SK-N-SH treated with all-trans-retinoic acid at 6 μM for 48 hours (cell line): ENCODE measurements at regions not wholly inside any gene's neighbourhood (a gene's known extent, or its start where the extent isn't known, plus 50 kb on each side); places are given as distances from the start of the nearest gene placed in this dataset.

ENCODE experiments used
- ARNTL ChIP-seq: fragments of 450-650 bp; formaldehyde crosslinking; IDR thresholded peaks from 2 replicates; pipeline ENCODE4 v1.5.0; 2020; ENCODE audit warnings: low read depth, mild to moderate bottlenecking, moderate library complexity, borderline replicate concordance
- CREB5 ChIP-seq: fragments of 250-450 bp; sonication (Bioruptor Pico); IDR thresholded peaks from 2 replicates; pipeline ENCODE4 v1.5.1; 2020; ENCODE audit warnings: low read depth, mild to moderate bottlenecking, moderate library complexity
- ESRRG ChIP-seq: fragments of 250-450 bp; sonication (Bioruptor Pico); IDR thresholded peaks from 2 replicates; pipeline ENCODE4 v1.6.1; 2021; ENCODE audit warnings: mild to moderate bottlenecking
- OSR1 ChIP-seq: fragments of 250-450 bp; sonication (Bioruptor Pico); IDR thresholded peaks from 2 replicates; pipeline ENCODE4 v1.8.0; 2022; ENCODE audit warnings: moderate library complexity, mild to moderate bottlenecking, inconsistent platforms
- PATZ1 ChIP-seq: fragments of 250-450 bp; sonication (Bioruptor Pico); IDR thresholded peaks from 2 replicates; pipeline ENCODE4 v1.8.0; 2020; ENCODE audit warnings: mild to moderate bottlenecking, moderate library complexity, borderline replicate concordance
- POU6F1 ChIP-seq: fragments of 250-450 bp; sonication (Bioruptor Pico); IDR thresholded peaks from 2 replicates; pipeline ENCODE4 v1.8.0; 2021; ENCODE audit warnings: low read depth, mild to moderate bottlenecking, moderate library complexity, borderline replicate concordance
- RARB ChIP-seq: fragments of 250-450 bp; sonication (Bioruptor Pico); IDR thresholded peaks from 2 replicates; pipeline ENCODE4 v1.8.0; 2021; ENCODE audit warnings: mild to moderate bottlenecking, moderate library complexity
- TOX ChIP-seq: fragments of 250-450 bp; sonication (Bioruptor Pico); IDR thresholded peaks from 2 replicates; pipeline ENCODE4 v1.8.0; 2021; ENCODE audit warnings: mild to moderate bottlenecking, moderate library complexity, borderline replicate concordance
- ZNF70 ChIP-seq: fragments of 450-650 bp; formaldehyde crosslinking; IDR thresholded peaks from 2 replicates; pipeline ENCODE4 v1.5.0; 2020; ENCODE audit warnings: mild to moderate bottlenecking, moderate library complexity

- no peak for TF ChIP-seq PATZ1 (CRISPR knock-in tag)
- TF ChIP-seq ARNTL (CRISPR knock-in tag) = no peak
- no peak for TF ChIP-seq ZNF70
- no peak for TF ChIP-seq ESRRG (CRISPR knock-in tag)
- TF ChIP-seq CREB5 = no peak
- no peak for TF ChIP-seq RARB
- no peak for TF ChIP-seq POU6F1
- TF ChIP-seq TOX (CRISPR knock-in tag) = no peak
- no peak for TF ChIP-seq OSR1 (CRISPR knock-in tag)
These were observed 128.6 kb upstream of the WDR75 start for GRCh38 chr2:189312643-189313042.
